Activated CD4-positive, alpha-beta memory T cell treated with anti-CD3 and anti-CD28 coated beads for 36 hours (primary cell): ENCODE measurements at regions not wholly inside any gene's neighbourhood (a gene's known extent, or its start where the extent isn't known, plus 50 kb on each side); places are given as distances from the start of the nearest gene placed in this dataset.

ENCODE experiments used
- CTCF ChIA-PET: fragments of 350-600 bp; sonication (Branson Sonifier 250); formaldehyde crosslinking; loops from one replicate; lab custom pipeline; 2021; ENCODE audit warnings: antibody characterized with exemption, inconsistent platforms; lab: Charles Lee
- POLR2A ChIA-PET: fragments of 350-600 bp; sonication (Branson Sonifier 250); formaldehyde crosslinking; loops from one replicate; lab custom pipeline; 2021; ENCODE audit warnings: antibody characterized with exemption; lab: Charles Lee
- DNase-seq: peaks from one replicate; pipeline ENCODE4 v3.0.0-alpha.2; 2020
- H3K27ac Mint-ChIP-seq: one replicate; pipeline ENCODE4 v1.8.0; 2021; ENCODE audit warnings: mixed read lengths
- H3K27me3 Mint-ChIP-seq: one replicate; pipeline ENCODE4 v1.8.0; 2021; ENCODE audit warnings: mixed read lengths
- H3K36me3 Mint-ChIP-seq: one replicate; pipeline ENCODE4 v1.8.0; 2021; ENCODE audit warnings: mixed read lengths
- H3K4me1 Mint-ChIP-seq: one replicate; pipeline ENCODE4 v1.8.0; 2021; ENCODE audit warnings: low read depth, mixed read lengths
- H3K4me3 Mint-ChIP-seq: one replicate; pipeline ENCODE4 v1.8.0; 2021; ENCODE audit warnings: mild to moderate bottlenecking, mixed read lengths
- H3K9me3 Mint-ChIP-seq: one replicate; pipeline ENCODE4 v1.8.0; 2021; ENCODE audit warnings: mixed read lengths
- intact Hi-C: fragments of 100-400 bp; cut with micrococcal nuclease; formaldehyde crosslinking; loops from one replicate; pipeline ENCODE4 v1.15.1; 2023

- CTCF ChIA-PET = no interaction called here
- Mint-ChIP-seq H3K27me3 (no peaks in the 10 kb centered on the region), H3K36me3 (no peaks in the 10 kb centered on the region)
These were observed 64.4 kb downstream of the DIO2 start for GRCh38 chr14:80146941-80147340.

GRCh38 chr14:80136358-80136757 lies 74.9 kb downstream of the DIO2 start:
- Mint-ChIP-seq H3K27me3 (no peaks in the 10 kb centered on the region), H3K27ac (no peak overlapping the region), H3K4me3 (no peak overlapping the region), H3K9me3 (peaks cover 37% of the 10 kb centered on the region), H3K4me1 (no peaks in the 10 kb centered on the region), H3K36me3 (peaks cover 2% of the 10 kb centered on the region)
- CTCF ChIA-PET = no interaction called here
- POLR2A ChIA-PET = no interaction called here
- DNase-seq = no peak
- intact Hi-C loops = no loop called here

More at GRCh38 chr14:80146941-80147340, 64.4 kb downstream of the DIO2 start:
- POLR2A ChIA-PET = no interaction called here
- Mint-ChIP-seq H3K4me1 (no peaks in the 10 kb centered on the region), H3K9me3 (peaks cover 2% of the 10 kb centered on the region), H3K4me3 (no peak overlapping the region), H3K27ac (no peak overlapping the region)
- DNase-seq = no peak
- intact Hi-C loops = no loop called here

- H3K36me3 Mint-ChIP-seq = peaks cover 2% of the 10 kb centered on the region
- DNase-seq = no peak
- H3K4me3 Mint-ChIP-seq = no peak overlapping the region
- H3K27ac Mint-ChIP-seq = no peak overlapping the region
- no peaks in the 10 kb centered on the region for H3K4me1 Mint-ChIP-seq
- peaks cover 37% of the 10 kb centered on the region for H3K9me3 Mint-ChIP-seq
- CTCF ChIA-PET = no interaction called here
- POLR2A ChIA-PET = no interaction called here
- H3K27me3 Mint-ChIP-seq = no peaks in the 10 kb centered on the region
- intact Hi-C loops = no loop called here
These were observed 75.8 kb downstream of the DIO2 start for GRCh38 chr14:80135305-80136088.

GRCh38 chr14:80134321-80134720 lies 77.0 kb downstream of the DIO2 start:
- POLR2A ChIA-PET = no interaction called here

GRCh38 chr14:80133457-80133856 lies 77.8 kb downstream of the DIO2 start:
- no peak for DNase-seq
- CTCF ChIA-PET = interaction anchor here (0.5 kb wide), 1 partner anchor 51 kb away, joined by 3 read pairs; no protein-coding TSS in a partner anchor
- peaks cover 2% of the 10 kb centered on the region for H3K36me3 Mint-ChIP-seq
- POLR2A ChIA-PET = no interaction called here
- H3K27ac Mint-ChIP-seq = no peak overlapping the region
- H3K4me3 Mint-ChIP-seq = no peak overlapping the region
- intact Hi-C loops = no loop called here
- peaks cover 40% of the 10 kb centered on the region for H3K9me3 Mint-ChIP-seq
- H3K4me1 Mint-ChIP-seq = no peaks in the 10 kb centered on the region
- H3K27me3 Mint-ChIP-seq = no peaks in the 10 kb centered on the region

More at GRCh38 chr14:80134321-80134720, 77.0 kb downstream of the DIO2 start:
- no peak for DNase-seq
- CTCF ChIA-PET = no interaction called here
- Mint-ChIP-seq H3K4me1 (no peaks in the 10 kb centered on the region), H3K27ac (no peak overlapping the region), H3K36me3 (peaks cover 2% of the 10 kb centered on the region), H3K9me3 (peaks cover 37% of the 10 kb centered on the region), H3K4me3 (no peak overlapping the region), H3K27me3 (no peaks in the 10 kb centered on the region)
- intact Hi-C loops = no loop called here

GRCh38 chr14:80127466-80127865 lies 83.8 kb downstream of the DIO2 start:
- Mint-ChIP-seq H3K4me1 (no peaks in the 10 kb centered on the region), H3K36me3 (no peaks in the 10 kb centered on the region), H3K27ac (no peak overlapping the region), H3K27me3 (no peaks in the 10 kb centered on the region), H3K9me3 (peaks cover 13% of the 10 kb centered on the region), H3K4me3 (no peak overlapping the region)
- DNase-seq = no peak
- POLR2A ChIA-PET = no interaction called here
- intact Hi-C loops = no loop called here
- CTCF ChIA-PET = interaction anchor here (0.7 kb wide), 1 partner anchor 526 kb away, joined by 3 read pairs; no protein-coding TSS in a partner anchor

- Mint-ChIP-seq H3K27me3 (no peaks in the 10 kb centered on the region), H3K4me3 (no peak overlapping the region), H3K4me1 (no peaks in the 10 kb centered on the region), H3K36me3 (no peaks in the 10 kb centered on the region), H3K9me3 (peaks cover 16% of the 10 kb centered on the region), H3K27ac (no peak overlapping the region)
- ChIA-PET POLR2A (no interaction called here), CTCF (no interaction called here)
- DNase-seq = no peak
- intact Hi-C loops = no loop called here
These were observed 86.5 kb downstream of the DIO2 start for GRCh38 chr14:80124794-80125193.

GRCh38 chr14:80117876-80118275 lies 93.4 kb downstream of the DIO2 start:
- ChIA-PET CTCF (no interaction called here), POLR2A (no interaction called here)
- Mint-ChIP-seq H3K4me3 (no peak overlapping the region), H3K36me3 (no peaks in the 10 kb centered on the region), H3K4me1 (no peaks in the 10 kb centered on the region), H3K27ac (no peak overlapping the region), H3K27me3 (no peaks in the 10 kb centered on the region), H3K9me3 (peaks cover 12% of the 10 kb centered on the region)
- DNase-seq = no peak
- intact Hi-C loops = no loop called here

- no peaks in the 10 kb centered on the region for H3K4me1 Mint-ChIP-seq
- peaks cover 6% of the 10 kb centered on the region for H3K9me3 Mint-ChIP-seq
- no peaks in the 10 kb centered on the region for H3K36me3 Mint-ChIP-seq
- no peak overlapping the region for H3K27ac Mint-ChIP-seq
- no peak for DNase-seq
- H3K4me3 Mint-ChIP-seq = no peak overlapping the region
- intact Hi-C loops = no loop called here
- H3K27me3 Mint-ChIP-seq = no peaks in the 10 kb centered on the region
- POLR2A ChIA-PET = no interaction called here
- CTCF ChIA-PET = no interaction called here
These were observed 95.1 kb downstream of the DIO2 start for GRCh38 chr14:80116157-80116556.

- H3K4me3 Mint-ChIP-seq = no peak overlapping the region
- CTCF ChIA-PET = no interaction called here
- DNase-seq = no peak
- no peaks in the 10 kb centered on the region for H3K27me3 Mint-ChIP-seq
- no peaks in the 10 kb centered on the region for H3K4me1 Mint-ChIP-seq
- H3K36me3 Mint-ChIP-seq = no peaks in the 10 kb centered on the region
- POLR2A ChIA-PET = no interaction called here
- H3K9me3 Mint-ChIP-seq = peaks cover 3% of the 10 kb centered on the region
- intact Hi-C loops = no loop called here
- H3K27ac Mint-ChIP-seq = no peak overlapping the region
These were observed 100.6 kb downstream of the DIO2 start for GRCh38 chr14:80110721-80111120.

- Mint-ChIP-seq H3K4me3 (no peak overlapping the region), H3K27me3 (no peaks in the 10 kb centered on the region), H3K27ac (no peak overlapping the region), H3K36me3 (no peaks in the 10 kb centered on the region), H3K4me1 (no peaks in the 10 kb centered on the region), H3K9me3 (peaks cover 3% of the 10 kb centered on the region)
- ChIA-PET POLR2A (no interaction called here), CTCF (no interaction called here)
- DNase-seq = no peak
- intact Hi-C loops = no loop called here
These were observed 102.2 kb downstream of the DIO2 start for GRCh38 chr14:80109055-80109454.

GRCh38 chr14:80108430-80108829 lies 102.9 kb downstream of the DIO2 start:
- H3K4me1 Mint-ChIP-seq = no peaks in the 10 kb centered on the region
- H3K9me3 Mint-ChIP-seq = peaks cover under 1% of the 10 kb centered on the region
- DNase-seq = no peak
- CTCF ChIA-PET = no interaction called here
- intact Hi-C loops = no loop called here
- no peak overlapping the region for H3K27ac Mint-ChIP-seq
- H3K27me3 Mint-ChIP-seq = no peaks in the 10 kb centered on the region
- no peaks in the 10 kb centered on the region for H3K36me3 Mint-ChIP-seq
- POLR2A ChIA-PET = no interaction called here
- H3K4me3 Mint-ChIP-seq = no peak overlapping the region

- Mint-ChIP-seq H3K4me3 (no peak overlapping the region), H3K9me3 (no peaks in the 10 kb centered on the region), H3K27ac (no peak overlapping the region), H3K36me3 (no peaks in the 10 kb centered on the region), H3K27me3 (no peaks in the 10 kb centered on the region), H3K4me1 (no peaks in the 10 kb centered on the region)
- ChIA-PET CTCF (no interaction called here), POLR2A (no interaction called here)
- no peak for DNase-seq
- intact Hi-C loops = no loop called here
These were observed 105.8 kb downstream of the DIO2 start for GRCh38 chr14:80105488-80105994.
